ENCODE measurements at regions not wholly inside any gene's neighbourhood (a gene's known extent, or its start where the extent isn't known, plus 50 kb on each side); places are given as distances from the start of the nearest gene placed in this dataset.

GRCh38 chr18:54710074-54710899, 118.0 kb upstream of the RAB27B start:
- POLR2A ChIA-PET: no interaction called here
- no peak for DNase-seq
- Mint-ChIP-seq H3K27ac (no peak overlapping the region), H3K9me3 (no peaks in the 10 kb centered on the region), H3K4me3 (no peak overlapping the region), H3K4me1 (no peaks in the 10 kb centered on the region), H3K27me3 (peaks cover 1% of the 10 kb centered on the region), H3K36me3 (ENCODE audit: low read depth) (no peaks in the 10 kb centered on the region)
- intact Hi-C loops (cut with micrococcal nuclease): no loop called here
- TF ChIP-seq CTCF (IDR thresholded peaks at IDR 0.05): no peak
- CTCF ChIA-PET: no interaction called here
- no peak for ATAC-seq (ENCODE audit: low read depth)

- ChIA-PET CTCF (no interaction called here), POLR2A (no interaction called here)
- no peak overlapping the region for H3K4me3 Mint-ChIP-seq
- DNase-seq (no peak), ATAC-seq (ENCODE audit: low read depth) (no peak)
- intact Hi-C loops (cut with micrococcal nuclease): no loop called here
- peaks cover 2% of the 10 kb centered on the region for H3K27me3 Mint-ChIP-seq
- no peaks in the 10 kb centered on the region for H3K4me1 Mint-ChIP-seq
- H3K9me3 Mint-ChIP-seq: no peaks in the 10 kb centered on the region
- no peak for TF ChIP-seq CTCF (IDR thresholded peaks at IDR 0.05)
- no peaks in the 10 kb centered on the region for H3K36me3 Mint-ChIP-seq (ENCODE audit: low read depth)
- no peak overlapping the region for H3K27ac Mint-ChIP-seq
Measured at GRCh38 chr18:54710900-54711281, 117.4 kb upstream of the RAB27B start.

GRCh38 chr18:54712306-54712705, 116.0 kb upstream of the RAB27B start:
- intact Hi-C loops (cut with micrococcal nuclease): no loop called here

GRCh38 chr18:54712758-54713157, 115.5 kb upstream of the RAB27B start:
- H3K4me1 Mint-ChIP-seq: peaks cover 5% of the 10 kb centered on the region
- no peak overlapping the region for H3K4me3 Mint-ChIP-seq
- no peak for ATAC-seq (ENCODE audit: low read depth)
- TF ChIP-seq CTCF (IDR thresholded peaks at IDR 0.05): no peak
- DNase-seq: no peak
- no peaks in the 10 kb centered on the region for H3K9me3 Mint-ChIP-seq
- no peak overlapping the region for H3K27ac Mint-ChIP-seq
- no peaks in the 10 kb centered on the region for H3K36me3 Mint-ChIP-seq (ENCODE audit: low read depth)
- peaks cover 3% of the 10 kb centered on the region for H3K27me3 Mint-ChIP-seq
- intact Hi-C loops (cut with micrococcal nuclease): no loop called here
- POLR2A ChIA-PET: no interaction called here
- CTCF ChIA-PET: no interaction called here

More at GRCh38 chr18:54712306-54712705, 116.0 kb upstream of the RAB27B start:
- H3K9me3 Mint-ChIP-seq: no peaks in the 10 kb centered on the region
- DNase-seq (no peak), ATAC-seq (ENCODE audit: low read depth) (no peak)
- no peaks in the 10 kb centered on the region for H3K36me3 Mint-ChIP-seq (ENCODE audit: low read depth)
- CTCF ChIA-PET: no interaction called here
- no peak for TF ChIP-seq CTCF (IDR thresholded peaks at IDR 0.05)
- H3K4me1 Mint-ChIP-seq: peaks cover under 1% of the 10 kb centered on the region
- H3K27me3 Mint-ChIP-seq: peaks cover 3% of the 10 kb centered on the region
- no peak overlapping the region for H3K4me3 Mint-ChIP-seq
- POLR2A ChIA-PET: no interaction called here
- no peak overlapping the region for H3K27ac Mint-ChIP-seq

GRCh38 chr18:54713386-54713785, 114.9 kb upstream of the RAB27B start:
- CTCF ChIA-PET: no interaction called here
- Mint-ChIP-seq H3K4me3 (no peak overlapping the region), H3K9me3 (no peaks in the 10 kb centered on the region), H3K27me3 (peaks cover 3% of the 10 kb centered on the region), H3K27ac (no peak overlapping the region), H3K4me1 (peaks cover 11% of the 10 kb centered on the region), H3K36me3 (ENCODE audit: low read depth) (no peaks in the 10 kb centered on the region)
- TF ChIP-seq CTCF (IDR thresholded peaks at IDR 0.05): no peak
- DNase-seq (no peak), ATAC-seq (ENCODE audit: low read depth) (no peak)
- POLR2A ChIA-PET: no interaction called here
- intact Hi-C loops (cut with micrococcal nuclease): no loop called here

All from activated B cell treated with CpG ODN at 0.5 μM for 24 hours (primary cell).